GM12864 (cell line): ENCODE measurements at regions not wholly inside any gene's neighbourhood (a gene's known extent, or its start where the extent isn't known, plus 50 kb on each side); places are given as distances from the start of the nearest gene placed in this dataset.

ENCODE experiments used
- DNase-seq: peaks from one replicate; pipeline ENCODE4 v3.0.0-alpha.2; 2011; ENCODE audit warnings: low read depth
- H3K4me3 ChIP-seq: 2 replicates; pipeline ENCODE4 v1.5.1; 2011; ENCODE audit warnings: mild to moderate bottlenecking, low read depth, low read length, control low read depth
- TF ChIP-seq, protein P1 (sequence below): IDR thresholded peaks from 2 replicates; pipeline ENCODE4 v1.5.1; 2011; ENCODE audit warnings: low read depth, mild to moderate bottlenecking, moderate library complexity, low read length, control low read depth, inconsistent platforms; ENCODE audit errors: missing control alignments

DNA sequence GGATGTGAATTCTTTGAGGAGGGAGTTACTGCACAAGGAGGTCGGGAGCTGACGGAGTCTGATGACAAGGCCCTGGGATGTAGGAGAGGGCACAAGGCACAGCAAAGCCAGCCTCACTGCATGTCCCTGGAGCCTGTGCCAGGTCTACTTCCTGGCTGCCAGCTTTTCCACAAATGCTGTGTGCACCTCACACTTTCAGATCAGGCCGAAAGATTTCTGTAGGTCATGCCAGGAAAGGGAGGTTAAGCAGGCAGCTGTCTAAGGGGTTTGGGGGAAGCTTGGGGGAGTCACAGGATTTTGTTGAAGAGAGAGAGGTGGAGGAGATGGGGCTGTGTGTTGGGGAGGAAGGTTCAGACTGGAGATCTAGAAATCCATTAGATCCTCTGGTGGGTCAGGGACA is 792.5 kb downstream of the KCNJ18 start:
- TF ChIP-seq, protein P1, sequence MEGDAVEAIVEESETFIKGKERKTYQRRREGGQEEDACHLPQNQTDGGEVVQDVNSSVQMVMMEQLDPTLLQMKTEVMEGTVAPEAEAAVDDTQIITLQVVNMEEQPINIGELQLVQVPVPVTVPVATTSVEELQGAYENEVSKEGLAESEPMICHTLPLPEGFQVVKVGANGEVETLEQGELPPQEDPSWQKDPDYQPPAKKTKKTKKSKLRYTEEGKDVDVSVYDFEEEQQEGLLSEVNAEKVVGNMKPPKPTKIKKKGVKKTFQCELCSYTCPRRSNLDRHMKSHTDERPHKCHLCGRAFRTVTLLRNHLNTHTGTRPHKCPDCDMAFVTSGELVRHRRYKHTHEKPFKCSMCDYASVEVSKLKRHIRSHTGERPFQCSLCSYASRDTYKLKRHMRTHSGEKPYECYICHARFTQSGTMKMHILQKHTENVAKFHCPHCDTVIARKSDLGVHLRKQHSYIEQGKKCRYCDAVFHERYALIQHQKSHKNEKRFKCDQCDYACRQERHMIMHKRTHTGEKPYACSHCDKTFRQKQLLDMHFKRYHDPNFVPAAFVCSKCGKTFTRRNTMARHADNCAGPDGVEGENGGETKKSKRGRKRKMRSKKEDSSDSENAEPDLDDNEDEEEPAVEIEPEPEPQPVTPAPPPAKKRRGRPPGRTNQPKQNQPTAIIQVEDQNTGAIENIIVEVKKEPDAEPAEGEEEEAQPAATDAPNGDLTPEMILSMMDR: no peak
- DNase-seq: no peak
- no peak overlapping the region for H3K4me3 ChIP-seq

DNA sequence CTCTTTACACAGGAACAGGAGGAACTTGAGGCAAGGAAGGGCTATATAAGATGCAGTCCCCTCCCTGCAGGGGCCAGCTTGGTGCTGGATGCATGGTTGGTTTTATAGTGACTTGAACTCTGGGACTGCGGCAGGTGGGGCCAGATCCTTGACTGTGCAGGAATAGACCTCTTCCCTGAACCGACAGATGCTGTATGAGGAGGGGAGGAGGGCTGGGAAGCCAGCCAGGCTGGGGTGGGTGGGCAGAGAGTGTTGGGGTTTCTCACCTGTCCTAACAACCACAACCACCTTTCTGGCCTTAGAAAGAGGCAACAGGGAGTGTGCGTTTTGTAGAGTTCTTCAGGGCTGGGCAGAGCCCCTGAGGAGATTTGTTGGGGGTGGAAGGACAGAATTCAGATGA is 798.1 kb downstream of the KCNJ18 start:
- H3K4me3 ChIP-seq: no peak overlapping the region
- TF ChIP-seq, protein P1: no peak
- no peak for DNase-seq

DNA sequence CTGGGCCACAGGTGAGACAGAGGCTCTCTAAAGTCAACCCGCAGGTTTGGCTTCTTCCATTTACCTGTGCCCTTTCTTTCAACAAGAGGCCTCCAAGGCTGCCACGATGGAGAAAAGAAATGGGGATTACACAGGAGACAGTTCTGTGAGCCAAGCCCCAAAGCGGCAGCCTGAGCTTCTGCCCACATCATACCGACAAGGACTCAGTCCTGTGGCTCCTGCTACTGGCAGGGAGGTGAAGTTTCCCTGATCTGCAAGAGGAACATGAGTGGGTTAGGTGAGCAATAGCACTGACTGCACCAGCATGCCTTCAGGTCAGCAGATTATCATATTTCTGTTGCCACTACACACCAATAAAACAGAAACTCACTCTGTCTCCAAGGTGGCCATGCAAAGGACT is 800.0 kb downstream of the KCNJ18 start:
- TF ChIP-seq, protein P1: no peak
- H3K4me3 ChIP-seq: no peak overlapping the region
- DNase-seq: no peak

DNA sequence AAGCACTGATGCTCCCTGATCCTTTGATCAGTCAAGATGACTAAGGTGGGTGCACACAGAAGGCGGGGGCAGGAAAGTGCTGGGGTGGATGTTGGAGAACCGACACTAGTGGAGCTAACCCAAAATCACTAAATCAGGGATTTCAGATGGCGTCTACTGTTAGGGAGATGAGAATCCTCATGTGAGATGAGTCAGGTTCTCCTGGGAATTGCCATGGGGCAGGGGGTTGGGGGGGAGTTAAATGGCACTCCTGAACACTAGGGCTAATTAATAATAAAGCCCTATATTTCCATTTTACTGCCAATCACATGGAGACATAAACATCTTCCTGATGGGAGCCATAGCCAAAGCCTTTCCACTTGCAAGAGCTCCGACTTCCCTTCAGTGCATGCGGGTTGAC is 804.1 kb downstream of the KCNJ18 start:
- DNase-seq: no peak
- no peak overlapping the region for H3K4me3 ChIP-seq
- TF ChIP-seq, protein P1: no peak

DNA sequence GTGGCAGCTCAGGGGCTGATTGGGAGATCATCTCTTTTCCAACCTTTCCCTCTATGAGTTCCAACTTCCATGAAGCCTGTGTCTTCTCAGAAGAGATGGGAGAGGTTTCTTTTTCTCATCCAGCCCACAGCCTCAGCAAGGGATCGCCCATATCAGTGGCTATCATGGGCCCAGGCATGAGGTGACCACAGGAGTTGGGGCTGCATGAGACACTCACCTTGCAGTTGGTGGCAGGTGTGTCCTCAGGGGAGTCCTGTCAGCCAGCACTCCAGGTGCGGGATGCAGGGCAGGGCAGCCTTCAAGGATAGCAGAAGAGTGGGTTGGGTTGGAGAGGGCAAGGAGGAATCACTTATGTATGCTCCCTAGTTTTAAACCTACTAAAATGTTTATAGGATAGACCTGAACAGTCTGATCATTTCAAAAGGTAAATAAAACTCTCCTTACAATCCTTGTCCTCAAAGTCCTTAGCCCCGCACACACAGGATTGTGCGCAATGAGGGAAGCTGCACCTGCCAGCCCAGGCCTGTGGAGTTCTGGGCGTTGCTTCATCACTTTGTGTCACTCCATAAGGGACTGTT is 811.1 kb downstream of the KCNJ18 start:
- no peak for DNase-seq
- H3K4me3 ChIP-seq: no peak overlapping the region
- TF ChIP-seq, protein P1: no peak

DNA sequence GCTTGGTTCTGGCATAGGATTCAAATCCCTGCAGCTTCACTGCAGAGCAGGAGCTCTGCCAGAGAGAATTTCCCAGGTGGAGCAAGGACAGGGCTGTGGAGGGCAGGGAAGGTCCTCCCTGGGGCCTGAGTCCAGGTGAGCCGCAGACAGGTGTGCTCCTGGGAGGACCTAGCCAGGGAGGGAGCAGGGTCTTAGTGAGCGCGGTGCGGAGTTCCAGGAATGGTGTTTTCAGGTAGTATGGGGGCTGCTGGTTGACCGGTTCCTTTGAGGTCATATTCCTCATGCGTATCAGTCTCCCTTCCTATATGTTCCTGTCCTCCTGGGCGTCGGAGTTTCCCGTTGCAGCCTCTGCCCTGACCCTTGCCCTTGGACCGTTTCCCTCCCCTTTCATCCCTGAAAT is 813.3 kb downstream of the KCNJ18 start:
- TF ChIP-seq, protein P1: no peak

DNA sequence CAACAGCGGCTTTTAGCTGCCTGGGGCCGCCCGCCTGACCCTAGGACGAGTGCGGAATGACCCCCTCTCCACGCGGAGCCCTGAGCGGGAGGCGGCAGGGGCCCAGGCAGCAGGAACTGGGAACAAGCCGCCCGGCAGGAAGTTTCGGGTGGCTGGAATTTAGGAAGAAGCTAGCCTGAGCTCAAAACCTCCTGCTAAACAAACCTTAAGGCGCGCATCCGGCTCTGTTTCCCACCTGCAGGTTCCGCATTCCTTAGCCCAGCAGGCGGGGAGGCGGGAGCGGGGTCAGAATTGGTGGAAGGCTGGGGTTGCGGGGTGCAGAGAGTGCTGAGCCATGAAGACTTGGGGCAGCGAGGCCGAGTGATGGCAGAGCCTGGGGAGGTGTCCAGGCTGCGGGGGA is 813.9 kb downstream of the KCNJ18 start:
- TF ChIP-seq, protein P1: no peak
- DNase-seq: no peak
- no peak overlapping the region for H3K4me3 ChIP-seq

More for the DNA sequence above, 813.3 kb downstream of the KCNJ18 start:
- no peak overlapping the region for H3K4me3 ChIP-seq
- no peak for DNase-seq
